Putamen (tissue), 1 donor: ENCODE measurements at regions not wholly inside any gene's neighbourhood (a gene's known extent, or its start where the extent isn't known, plus 50 kb on each side); places are given as distances from the start of the nearest gene placed in this dataset.

ENCODE experiments used
- DNase-seq: peaks from one replicate; pipeline ENCODE4 v3.0.0-alpha.2; 2016; ENCODE audit warnings: low spot score

DNA sequence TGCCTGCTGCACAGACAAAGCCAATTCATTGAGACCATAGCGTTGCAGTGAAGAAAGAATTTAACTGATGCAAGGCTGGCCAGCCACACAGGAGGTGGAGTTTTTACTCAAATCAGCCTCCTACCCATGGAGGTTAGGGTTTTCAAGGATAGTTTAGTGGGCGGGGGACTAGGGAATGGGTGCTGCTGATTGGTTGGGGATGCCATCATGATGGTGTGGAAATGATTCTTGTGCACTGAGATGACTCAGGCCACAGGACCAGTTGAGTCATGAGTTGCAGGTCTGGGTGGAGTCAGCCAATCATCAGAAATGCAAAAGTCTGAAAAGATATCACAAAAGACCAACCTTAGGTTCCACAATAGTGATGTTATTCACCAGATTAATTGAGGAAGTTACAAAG, 359.6 kb downstream of the FOXO1 start:
- no peak for DNase-seq

DNA sequence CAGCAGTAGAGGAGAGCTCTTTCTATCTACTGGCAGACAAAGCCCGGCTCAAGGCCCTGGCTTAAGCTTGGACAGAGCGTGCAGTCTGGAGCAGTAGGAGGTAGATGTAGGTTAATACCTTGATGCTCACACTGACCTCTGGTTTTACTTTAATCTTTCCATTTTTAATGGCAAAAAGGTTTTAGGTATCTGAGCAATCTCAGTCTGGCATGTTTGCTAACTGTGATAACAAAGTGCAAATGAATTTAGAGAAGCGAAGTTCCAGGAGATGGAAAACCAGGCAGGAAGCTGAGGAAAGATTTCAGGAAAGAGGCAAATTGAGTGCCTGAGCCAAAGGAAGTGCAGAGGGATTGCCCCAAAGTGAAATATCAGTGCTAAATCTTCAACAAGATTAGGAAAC, 356.6 kb downstream of the FOXO1 start:
- no peak for DNase-seq

DNA sequence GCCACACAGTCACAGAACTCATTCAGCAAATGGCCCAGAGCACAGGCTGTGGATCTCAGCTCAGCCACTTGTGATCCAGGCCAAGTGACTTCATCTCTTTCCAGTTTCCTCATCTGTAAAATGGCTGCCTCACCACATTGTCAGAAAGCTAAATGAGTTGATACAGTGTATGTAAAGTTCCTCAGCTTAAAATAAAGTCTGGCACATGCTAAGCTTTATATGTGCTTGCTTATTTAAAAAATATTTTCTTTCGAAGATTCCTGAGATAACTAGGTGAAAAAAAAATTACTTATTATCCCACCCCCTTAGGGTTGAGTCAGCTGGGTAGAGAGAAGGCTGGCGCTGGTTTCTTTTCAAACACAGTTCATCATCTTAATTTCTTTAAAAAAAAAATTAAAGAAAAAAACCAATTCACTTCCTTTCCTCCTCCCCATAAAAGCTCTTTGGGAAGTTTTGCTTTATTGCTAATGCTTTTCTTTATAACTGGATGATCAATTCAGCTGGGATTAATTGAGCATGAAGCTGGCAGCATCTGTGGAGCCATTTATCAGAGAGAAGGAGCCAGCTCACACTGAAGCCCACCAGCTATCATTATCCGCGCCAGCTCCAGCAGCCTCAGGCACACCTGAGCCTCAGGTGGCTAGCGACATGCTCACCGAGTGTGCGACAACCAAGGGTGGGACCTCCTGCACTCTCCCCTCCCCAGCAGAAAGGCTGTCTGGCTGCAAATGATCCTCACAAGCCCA, 354.9 kb downstream of the FOXO1 start:
- DNase-seq = no peak

DNA sequence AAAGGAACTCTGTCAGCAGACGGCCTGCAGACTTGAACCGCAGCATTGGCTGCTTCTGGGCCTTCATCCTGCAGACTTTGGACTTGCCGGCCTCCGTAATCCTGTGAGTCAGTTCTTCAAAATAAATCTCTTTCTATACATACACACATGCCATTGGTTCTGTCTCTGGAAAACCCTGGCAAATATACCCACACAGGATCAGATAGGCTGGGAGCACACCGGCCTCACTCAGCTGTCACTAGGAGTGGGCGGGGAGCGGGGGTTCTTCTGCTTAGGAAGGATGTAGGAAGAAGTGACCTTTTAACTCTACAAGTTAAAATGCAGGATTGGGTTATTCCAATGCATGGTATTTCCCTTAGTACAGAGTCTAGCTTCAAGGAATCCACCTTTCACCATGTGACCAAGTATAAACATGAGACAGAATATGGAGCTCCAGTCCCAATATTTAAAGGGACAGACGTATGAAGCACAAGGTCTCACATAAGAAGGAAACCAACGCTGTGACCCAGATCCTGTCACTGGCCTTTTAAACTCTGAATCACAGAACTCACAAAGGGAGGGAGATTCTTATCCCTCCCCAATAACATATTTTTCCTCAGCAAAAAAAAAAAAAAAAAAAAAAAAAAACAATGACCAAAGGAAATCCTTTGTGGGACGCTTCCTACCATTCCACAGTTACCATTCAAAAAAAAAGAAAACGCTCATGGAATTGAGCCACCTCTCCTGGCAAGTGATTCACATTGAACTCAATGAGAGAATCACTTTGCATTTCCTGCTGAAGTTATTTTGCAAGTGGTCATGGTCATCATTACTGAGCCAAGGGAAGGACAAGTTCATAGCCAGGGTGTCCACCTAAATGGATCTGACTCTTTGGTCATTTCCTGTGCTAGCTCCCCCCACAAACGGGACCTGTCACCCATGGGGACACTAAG, 352.9 kb downstream of the FOXO1 start:
- peak; percentile 4 for DNase-seq

DNA sequence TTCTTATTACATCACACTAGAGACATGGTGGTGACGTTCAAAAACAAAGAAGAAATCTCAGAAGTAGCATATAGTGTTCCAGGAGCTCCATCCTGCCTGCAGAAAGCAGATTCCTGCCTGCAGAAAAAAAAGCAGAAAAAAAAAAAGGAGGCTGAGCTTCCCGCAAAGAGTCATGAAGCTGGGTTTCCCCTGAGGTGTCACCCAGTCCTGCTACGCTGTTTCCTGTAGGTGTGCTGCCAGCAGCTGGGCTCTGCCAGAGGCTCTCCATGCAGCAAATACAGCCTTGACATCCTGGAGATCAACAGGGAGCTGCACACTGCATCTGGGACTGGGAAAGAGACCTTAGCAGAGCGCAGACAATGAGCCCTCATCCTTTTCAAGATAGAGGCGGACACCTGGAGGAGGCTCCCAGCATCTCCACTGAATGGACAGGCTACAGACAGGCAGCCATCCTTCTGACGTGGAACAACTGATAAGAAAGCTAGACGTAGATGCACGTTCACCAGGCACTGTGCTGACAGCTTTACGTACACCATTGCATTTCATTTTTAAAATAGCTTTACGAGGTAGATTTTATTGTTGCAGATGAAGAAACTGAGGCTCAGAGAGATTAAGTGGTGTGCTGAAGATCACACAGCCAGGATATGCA, 350.9 kb downstream of the FOXO1 start:
- no peak for DNase-seq

DNA sequence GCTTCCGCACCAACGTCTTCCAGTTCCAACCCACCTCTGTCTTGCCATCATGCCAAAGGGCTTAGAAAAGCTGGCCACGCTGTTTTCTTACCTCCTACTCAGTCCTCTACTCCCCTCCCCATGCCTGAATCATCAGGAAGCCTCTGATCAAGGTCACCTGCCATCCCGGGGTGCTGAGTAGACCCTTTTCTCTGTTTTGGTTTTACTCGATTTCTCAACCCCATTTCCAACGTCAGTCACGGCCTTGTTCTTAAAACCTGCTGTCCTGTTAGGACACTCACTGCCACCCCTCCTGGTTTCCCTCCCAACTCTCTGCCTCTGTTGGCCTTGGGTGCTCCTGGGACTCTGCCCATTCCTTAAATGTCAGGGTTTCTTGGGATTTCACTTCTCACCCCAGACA, 350.1 kb downstream of the FOXO1 start:
- no peak for DNase-seq

DNA sequence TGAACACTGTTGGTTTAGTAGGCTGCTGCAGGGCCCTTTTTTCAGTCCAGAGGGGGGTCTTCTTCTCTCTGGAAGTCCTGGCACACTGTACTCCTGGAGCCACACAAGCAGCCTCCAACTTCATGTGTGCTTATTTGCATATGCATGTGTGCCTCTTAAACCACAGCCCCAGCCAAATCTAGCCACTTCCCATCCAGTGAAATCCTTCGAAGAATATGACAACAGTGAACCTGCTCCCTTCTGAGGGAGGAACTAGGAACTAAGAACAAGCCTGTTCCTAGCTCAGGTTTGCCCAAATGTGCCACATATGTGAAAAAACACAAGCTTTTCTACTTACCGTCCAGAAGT, 348.5 kb downstream of the FOXO1 start:
- DNase-seq = no peak

DNA sequence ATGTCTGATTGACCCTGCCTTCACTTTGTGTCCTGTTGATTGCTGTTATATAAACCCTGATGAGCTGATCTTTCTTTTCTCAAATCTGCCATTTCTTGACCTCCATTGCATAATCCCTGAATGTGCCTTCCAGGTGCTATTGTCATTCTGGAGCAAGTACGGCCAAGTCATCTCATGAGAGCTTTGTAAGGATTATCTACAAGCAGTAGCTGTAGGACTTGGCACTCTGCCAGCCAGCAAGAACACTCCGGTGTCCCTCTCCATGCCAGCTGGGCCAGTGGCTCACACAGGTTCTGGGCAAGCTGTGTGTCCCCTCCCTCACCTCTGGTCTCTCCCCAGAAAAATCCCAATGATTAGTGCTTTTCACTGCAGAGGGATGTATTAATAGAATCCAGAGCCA, 348.1 kb downstream of the FOXO1 start:
- peak; percentile 17 for DNase-seq

DNA sequence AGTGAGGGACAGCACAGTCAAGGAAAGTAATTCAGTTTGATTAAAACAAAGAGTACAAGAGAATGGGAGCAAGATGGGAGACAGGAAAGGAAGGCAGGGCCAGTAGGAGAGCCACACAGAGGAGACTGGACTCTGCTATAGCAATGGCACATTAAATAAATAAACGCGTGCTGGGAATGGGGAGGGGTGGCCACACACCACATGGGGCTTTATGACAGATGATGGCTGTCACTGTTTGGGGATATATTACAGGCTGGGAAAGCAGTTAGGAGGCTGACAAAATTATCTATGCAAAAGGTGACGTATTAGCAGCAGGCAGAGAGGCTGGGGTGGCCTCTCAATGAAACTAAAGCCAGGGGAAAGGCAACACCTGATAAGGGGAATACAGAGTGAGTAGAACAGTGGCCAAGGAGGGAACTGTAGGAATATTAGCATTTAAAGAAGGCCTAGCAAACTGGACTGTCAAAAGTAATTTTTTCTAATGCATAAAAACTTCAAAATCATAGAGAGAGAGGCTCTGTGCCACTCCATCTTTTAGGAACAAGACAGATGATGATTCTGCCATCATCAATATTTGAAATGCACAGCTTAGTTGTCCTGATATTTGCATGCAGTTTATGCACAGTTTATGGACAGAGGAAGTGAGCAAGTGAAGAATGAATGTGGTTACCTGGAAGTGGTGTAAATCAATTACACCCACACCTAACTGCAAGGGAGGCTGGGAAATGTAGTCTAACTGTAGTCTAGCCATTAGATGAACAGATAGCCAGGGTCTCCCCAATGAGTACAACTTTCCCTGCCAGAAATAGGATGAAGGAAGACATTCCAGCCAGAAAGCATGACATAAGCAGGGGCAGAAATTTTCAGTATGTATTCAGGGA, 346.5 kb downstream of the FOXO1 start:
- DNase-seq = no peak

DNA sequence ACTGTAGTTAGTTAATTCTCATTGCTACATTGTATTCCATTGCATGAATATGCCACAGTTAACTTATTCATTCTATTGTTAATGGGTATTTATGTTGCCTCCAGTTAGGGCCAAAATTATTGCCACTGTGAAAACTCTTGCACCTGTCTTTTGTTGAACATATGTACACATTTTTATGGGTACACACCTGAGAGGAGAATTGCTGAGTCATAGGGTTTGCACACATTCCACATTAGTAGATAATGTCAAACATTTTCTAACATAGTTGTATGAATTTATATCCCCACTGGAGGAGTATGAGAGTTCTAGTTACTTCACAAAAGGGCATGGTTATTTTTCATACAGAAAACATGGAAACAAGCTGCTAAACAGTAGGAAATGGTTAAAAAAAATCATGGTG, 338.4 kb downstream of the FOXO1 start:
- DNase-seq = no peak

DNA sequence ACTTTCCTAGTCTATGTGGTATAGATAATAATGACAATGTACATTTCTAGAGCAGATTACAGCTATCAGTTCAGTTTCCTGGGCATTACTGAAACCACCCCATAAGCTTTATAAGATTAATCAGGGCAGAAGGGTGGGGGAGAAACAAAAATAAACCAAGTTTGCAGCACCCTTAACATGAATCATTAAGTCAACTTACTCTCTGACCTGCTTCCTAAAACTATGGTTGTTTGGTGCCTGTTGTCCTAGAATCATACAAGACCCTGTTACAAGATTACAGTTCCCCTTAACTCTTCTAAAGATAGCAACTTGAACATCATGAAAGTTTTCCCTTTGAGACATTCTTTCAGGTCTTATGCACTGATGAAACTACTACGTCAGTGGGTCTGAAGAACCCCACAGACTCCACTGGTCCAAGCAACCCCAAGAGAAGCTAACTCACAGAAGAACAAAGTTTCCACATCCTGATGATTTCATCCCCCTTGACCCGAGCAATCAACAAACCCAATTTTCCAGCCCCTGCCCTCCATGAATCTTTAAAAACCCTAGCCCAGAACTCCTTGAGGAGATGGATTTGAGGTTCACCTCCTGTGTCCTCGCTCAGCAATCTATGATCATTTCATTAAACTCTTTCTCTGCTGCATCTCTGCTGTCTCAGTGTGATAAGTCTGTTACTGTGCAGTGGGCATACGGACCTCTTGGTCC, 336.5 kb downstream of the FOXO1 start:
- DNase-seq = no peak

DNA sequence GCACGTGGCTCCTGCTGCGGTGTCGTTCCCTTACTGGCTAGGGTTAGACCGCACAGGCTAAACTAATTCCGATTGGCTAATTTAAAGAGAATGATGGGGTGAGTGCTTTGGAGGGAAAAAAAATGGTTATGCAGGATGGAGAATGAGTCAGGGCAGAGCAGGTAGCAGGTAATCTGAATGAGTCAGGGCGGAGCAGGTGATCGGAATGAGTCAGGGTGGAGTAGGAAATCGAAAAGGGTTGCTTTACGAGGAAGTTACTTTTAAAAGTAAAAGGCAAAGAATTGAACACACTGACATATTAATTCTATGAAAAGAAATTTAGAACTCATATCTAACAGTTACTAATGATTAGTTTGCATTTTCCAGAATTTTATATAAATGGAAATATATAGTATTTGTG, 335.5 kb downstream of the FOXO1 start:
- DNase-seq = no peak

DNA sequence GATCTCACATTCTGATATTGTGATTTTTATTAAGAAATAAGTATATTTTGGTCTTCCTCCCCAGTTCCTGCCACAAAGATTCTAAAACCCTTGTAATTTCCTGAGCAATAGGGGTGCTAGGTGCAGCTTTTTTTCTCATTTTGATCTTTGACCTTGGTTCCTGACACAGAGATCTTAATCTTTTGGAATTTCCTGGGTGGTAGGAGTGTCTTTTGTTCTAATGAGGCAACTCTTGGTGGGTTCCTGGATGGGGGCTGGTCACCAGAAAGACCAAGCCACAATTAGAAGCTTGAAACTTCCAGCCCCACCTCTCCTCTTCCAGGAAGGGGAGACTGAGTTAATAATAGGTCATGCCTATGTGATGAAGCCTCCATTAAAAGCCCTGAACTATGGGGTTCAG, 334.6 kb downstream of the FOXO1 start:
- DNase-seq = no peak

DNA sequence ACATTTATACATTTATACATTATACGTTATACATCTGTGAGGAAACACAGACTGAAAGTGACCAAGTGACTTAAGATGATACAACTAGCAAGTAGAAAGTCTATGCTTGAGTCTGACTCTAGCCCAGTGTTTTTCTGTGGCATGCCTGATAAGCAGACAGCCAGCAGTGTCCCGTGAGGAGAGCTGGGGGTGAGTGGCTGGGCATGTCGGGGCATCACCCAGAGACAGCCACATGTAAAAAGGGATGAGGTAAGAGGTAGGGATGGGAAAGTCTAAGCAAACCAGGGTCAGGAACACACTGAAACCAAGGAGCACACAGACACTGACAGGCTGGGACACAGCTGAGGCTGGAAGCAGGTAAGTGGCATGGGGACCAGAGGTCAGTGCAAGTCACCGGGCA, 333.2 kb downstream of the FOXO1 start:
- no peak for DNase-seq

DNA sequence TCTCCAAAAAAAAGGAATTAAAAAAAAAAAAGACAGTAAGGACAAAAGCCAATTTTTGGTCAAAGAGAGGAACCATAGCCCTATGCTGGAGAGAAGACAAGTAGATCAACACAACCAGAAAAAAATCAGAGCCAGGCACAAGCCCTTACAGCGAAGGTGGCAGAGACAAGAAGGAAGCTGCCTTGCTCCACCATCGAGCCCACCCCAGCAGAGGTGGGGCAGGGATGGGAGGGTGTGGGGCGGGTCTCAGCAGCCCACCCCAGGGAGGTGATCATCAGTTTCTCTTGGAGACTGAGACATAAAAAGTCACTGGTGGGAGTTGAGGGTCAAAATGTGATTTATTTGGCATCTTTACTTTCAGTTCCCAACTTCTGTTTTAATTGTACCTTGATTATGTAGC, 332.4 kb downstream of the FOXO1 start:
- DNase-seq = no peak

DNA sequence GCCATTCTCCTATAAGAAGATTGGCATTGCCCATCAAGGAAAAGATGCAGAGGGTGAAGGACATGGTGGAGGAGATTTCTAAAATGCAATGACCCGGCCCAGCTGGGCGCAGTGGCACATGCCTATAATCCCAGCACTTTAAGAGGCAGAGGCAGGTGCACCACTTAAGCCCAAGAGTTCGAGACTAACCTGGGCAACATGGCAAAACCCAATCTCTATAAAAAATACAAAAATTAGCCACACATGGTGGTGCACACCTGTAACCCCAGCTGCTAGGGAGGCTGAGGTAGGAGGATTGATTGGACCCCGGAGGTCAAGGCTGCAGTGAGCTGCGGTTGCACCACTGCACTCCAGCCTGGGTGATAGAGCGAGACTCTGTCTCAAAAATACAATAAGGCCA, 331.8 kb downstream of the FOXO1 start:
- no peak for DNase-seq

DNA sequence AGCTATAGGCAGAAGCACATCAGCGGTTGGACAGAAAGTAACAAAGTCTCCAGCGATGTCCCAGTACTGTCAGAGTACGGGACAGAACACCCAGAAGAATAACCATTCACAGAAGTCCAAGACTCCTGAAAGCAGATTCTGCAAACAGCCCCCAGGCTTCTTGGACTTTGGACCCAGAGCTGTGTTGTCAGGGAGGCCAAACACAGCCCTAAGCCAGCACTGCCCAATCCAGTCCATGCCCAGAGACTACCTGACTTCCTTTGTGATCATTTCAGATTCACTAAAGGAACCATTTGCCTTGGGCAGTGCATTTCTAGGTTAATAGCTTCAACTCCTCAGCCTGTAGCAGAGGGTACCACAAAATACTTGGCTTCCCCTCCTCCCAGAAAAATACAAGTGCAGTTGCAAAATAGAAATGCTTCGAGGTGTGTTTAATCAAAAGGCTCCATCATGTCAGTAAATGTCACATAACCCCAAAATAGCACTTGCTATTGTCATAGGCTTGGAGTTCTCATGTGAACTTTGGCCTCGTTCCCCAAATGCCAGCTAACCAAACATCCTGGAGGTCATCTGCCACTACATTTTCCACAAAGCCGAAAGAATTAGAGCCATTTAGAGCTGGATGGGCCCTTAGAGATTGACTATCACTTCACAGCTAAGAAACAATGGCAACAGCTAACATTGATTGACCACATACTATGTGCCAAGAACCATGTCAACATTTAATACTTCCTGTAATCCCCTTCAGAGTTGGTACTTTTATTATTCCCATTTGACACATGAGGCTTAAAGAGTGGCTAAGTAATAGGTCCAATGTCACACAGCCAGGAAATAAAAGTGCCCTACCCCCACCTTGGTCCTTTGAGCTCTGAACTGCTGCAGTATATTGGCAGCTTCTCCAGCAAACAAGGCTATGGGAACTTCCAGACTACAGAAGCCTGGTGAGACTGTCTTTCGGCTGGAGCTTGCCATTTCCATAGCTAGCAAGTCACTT, 329.9 kb downstream of the FOXO1 start:
- no peak for DNase-seq

DNA sequence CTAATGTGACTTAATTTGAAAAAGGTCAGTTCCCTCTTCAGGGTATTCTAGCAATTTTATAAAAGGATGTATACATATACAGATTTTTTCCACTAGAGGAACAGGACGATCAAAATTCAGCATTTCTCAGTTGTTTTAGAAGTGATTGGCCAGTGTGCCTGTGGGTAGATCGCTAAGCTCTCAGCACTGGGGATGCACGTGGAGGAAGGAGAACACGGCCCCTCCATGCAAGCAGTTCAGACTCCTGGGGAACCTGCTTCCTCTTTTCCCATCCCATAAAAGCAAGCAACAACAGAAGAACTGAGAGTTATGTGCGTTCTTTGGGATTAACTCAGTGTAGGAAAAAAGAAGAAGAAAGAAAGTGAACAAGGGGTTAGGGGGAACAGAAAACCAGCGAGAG, 328.8 kb downstream of the FOXO1 start:
- no peak for DNase-seq

DNA sequence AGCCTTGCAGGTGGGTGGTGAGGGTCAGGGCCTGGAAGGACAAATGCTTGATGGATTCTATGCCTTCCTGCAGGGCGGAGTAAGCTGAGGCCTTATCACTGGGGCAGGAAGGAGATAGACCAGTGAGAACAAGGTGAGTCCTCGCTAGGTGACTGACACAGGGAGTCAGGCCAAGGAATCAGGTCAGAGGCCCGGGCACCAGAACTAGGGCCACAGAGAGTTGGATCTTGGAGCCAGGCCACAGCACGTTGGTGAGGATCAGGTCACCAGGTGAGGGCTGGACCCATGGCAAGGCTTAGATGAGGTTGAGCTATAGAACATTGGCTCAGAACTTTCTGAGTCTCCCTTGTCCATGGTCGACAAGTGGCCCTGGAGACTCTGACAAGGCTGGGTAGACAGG, 328.2 kb downstream of the FOXO1 start:
- DNase-seq = no peak
